RWPE2 (cell line): ENCODE measurements at regions not wholly inside any gene's neighbourhood (a gene's known extent, or its start where the extent isn't known, plus 50 kb on each side); places are given as distances from the start of the nearest gene placed in this dataset.

Source experiments
- ATAC-seq: fragments of 200-7000 bp; cut with Tn5 transposase; 3 replicates; pipeline ENCODE4 v1.9.1; 2021; ENCODE audit warnings: low read depth
- DNase-seq: peaks from one replicate; pipeline ENCODE4 v3.0.0-alpha.2; 2020; ENCODE audit warnings: low spot score
- H3K27ac ChIP-seq: fragments of 450-650 bp; 2 replicates; pipeline ENCODE4 v1.5.1; 2017; ENCODE audit warnings: mild to moderate bottlenecking; ENCODE audit not compliant: poor library complexity, severe bottlenecking
- H3K27me3 ChIP-seq: fragments of 250-450 bp; sonication (Bioruptor Pico); 2 replicates; pipeline ENCODE4 v1.5.1; 2021; ENCODE audit warnings: mild to moderate bottlenecking, moderate library complexity; ENCODE audit not compliant: insufficient read depth, poor library complexity, severe bottlenecking
- H3K36me3 ChIP-seq: fragments of 250-450 bp; sonication (Bioruptor Pico); 2 replicates; pipeline ENCODE4 v1.5.1; 2020; ENCODE audit warnings: low read depth, mild to moderate bottlenecking, moderate library complexity
- H3K4me1 ChIP-seq: fragments of 250-450 bp; sonication (Bioruptor Pico); 2 replicates; pipeline ENCODE4 v1.5.1; 2021; ENCODE audit warnings: mild to moderate bottlenecking, moderate library complexity; ENCODE audit not compliant: insufficient read depth, poor library complexity, severe bottlenecking
- H3K4me3 ChIP-seq: fragments of 250-450 bp; sonication (Bioruptor Pico); 2 replicates; pipeline ENCODE4 v1.5.1; 2021; ENCODE audit warnings: mild to moderate bottlenecking, moderate library complexity; ENCODE audit not compliant: severe bottlenecking
- H3K9me3 ChIP-seq: fragments of 250-450 bp; sonication (Bioruptor Pico); 2 replicates; pipeline ENCODE4 v1.5.1; 2021; ENCODE audit warnings: mild to moderate bottlenecking, moderate library complexity; ENCODE audit not compliant: severe bottlenecking
- CTCF ChIP-seq: fragments of 450-650 bp; IDR thresholded peaks from one replicate; pipeline ENCODE4 v1.5.1; 2017; ENCODE audit warnings: mild to moderate bottlenecking, moderate library complexity; ENCODE audit not compliant: poor library complexity, severe bottlenecking

- Histone ChIP-seq H3K4me3 (no peak overlapping the region), H3K27me3 (no peaks in the 10 kb centered on the region), H3K9me3 (no peaks in the 10 kb centered on the region), H3K4me1 (no peaks in the 10 kb centered on the region), H3K36me3 (no peaks in the 10 kb centered on the region), H3K27ac (no peak overlapping the region)
- no peak for DNase-seq
- no peak for TF ChIP-seq CTCF
- ATAC-seq = no peak
Measured at GRCh38 chr4:15143551-15143950, 141.3 kb downstream of the CPEB2 start.

- ATAC-seq = no peak
- no peak for DNase-seq
- Histone ChIP-seq H3K4me3 (no peak overlapping the region), H3K9me3 (no peaks in the 10 kb centered on the region), H3K27me3 (no peaks in the 10 kb centered on the region), H3K27ac (no peak overlapping the region), H3K36me3 (no peaks in the 10 kb centered on the region), H3K4me1 (no peaks in the 10 kb centered on the region)
- peak; percentile 5 for TF ChIP-seq CTCF
Measured at GRCh38 chr4:15144249-15144966, 142.1 kb downstream of the CPEB2 start.

GRCh38 chr4:15144967-15145295 lies 142.7 kb downstream of the CPEB2 start:
- Histone ChIP-seq H3K36me3 (no peaks in the 10 kb centered on the region), H3K27me3 (no peaks in the 10 kb centered on the region), H3K9me3 (no peaks in the 10 kb centered on the region), H3K4me3 (no peak overlapping the region), H3K4me1 (peaks cover 5% of the 10 kb centered on the region), H3K27ac (no peak overlapping the region)
- no peak for ATAC-seq
- TF ChIP-seq CTCF = no peak
- DNase-seq = no peak

GRCh38 chr4:15145709-15146108 lies 143.4 kb downstream of the CPEB2 start:
- ATAC-seq = no peak
- no peak for TF ChIP-seq CTCF

GRCh38 chr4:15147714-15148113 lies 145.4 kb downstream of the CPEB2 start:
- Histone ChIP-seq H3K4me1 (peaks cover 11% of the 10 kb centered on the region), H3K9me3 (no peaks in the 10 kb centered on the region), H3K4me3 (no peak overlapping the region), H3K36me3 (no peaks in the 10 kb centered on the region), H3K27me3 (no peaks in the 10 kb centered on the region), H3K27ac (no peak overlapping the region)
- DNase-seq (no peak), ATAC-seq (no peak)
- TF ChIP-seq CTCF = no peak

More at GRCh38 chr4:15145709-15146108, 143.4 kb downstream of the CPEB2 start:
- Histone ChIP-seq H3K4me1 (peaks cover 5% of the 10 kb centered on the region), H3K27me3 (no peaks in the 10 kb centered on the region), H3K4me3 (no peak overlapping the region), H3K27ac (no peak overlapping the region), H3K36me3 (no peaks in the 10 kb centered on the region), H3K9me3 (no peaks in the 10 kb centered on the region)
- no peak for DNase-seq
